Fibroblast of upper back skin (primary cell): ENCODE measurements at regions not wholly inside any gene's neighbourhood (a gene's known extent, or its start where the extent isn't known, plus 50 kb on each side); places are given as distances from the start of the nearest gene placed in this dataset.

Experiments used
- DNase-seq: peaks from one replicate; pipeline ENCODE4 v3.0.0-alpha.2; 2013

DNA sequence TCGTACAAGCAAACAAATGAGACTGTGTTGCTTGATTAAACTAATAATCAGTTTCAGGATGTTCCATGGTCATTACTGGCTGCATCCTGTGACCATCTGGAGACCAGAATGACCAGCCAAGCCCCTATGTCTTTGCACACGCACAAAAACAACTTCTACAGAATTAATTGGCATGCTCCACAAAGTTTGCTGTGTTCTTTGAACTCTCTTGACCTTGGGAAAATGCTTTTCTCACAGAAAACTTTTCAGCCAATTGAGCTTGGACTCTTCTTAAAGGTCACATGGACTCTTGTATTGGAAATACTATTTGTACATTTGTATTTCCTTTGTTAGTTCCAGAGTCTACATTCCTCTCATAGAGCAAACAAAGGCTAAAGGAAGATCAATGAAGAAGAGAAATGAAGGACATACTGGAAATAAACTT is 147.8 kb downstream of the ARRDC3 start:
- DNase-seq: no peak

DNA sequence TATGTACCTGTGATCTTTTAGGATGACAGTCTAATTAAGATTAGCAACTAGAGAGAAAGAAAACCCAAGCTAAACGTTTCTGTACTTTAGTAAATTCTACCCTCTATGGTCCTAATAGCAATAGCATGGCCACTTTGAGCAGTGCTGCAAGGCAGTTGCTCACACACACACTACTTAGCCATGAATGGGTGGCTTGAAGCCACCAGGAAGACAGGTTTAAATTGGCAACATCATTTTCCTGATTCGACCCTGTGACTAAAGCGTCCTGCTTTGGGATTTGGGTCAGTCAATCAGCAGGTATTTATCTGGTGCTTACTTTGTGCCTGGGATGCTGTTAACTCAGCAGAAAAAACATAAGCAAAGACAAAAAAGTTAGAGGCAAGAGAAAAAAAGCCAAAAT is 150.6 kb downstream of the ARRDC3 start:
- DNase-seq: no peak

DNA sequence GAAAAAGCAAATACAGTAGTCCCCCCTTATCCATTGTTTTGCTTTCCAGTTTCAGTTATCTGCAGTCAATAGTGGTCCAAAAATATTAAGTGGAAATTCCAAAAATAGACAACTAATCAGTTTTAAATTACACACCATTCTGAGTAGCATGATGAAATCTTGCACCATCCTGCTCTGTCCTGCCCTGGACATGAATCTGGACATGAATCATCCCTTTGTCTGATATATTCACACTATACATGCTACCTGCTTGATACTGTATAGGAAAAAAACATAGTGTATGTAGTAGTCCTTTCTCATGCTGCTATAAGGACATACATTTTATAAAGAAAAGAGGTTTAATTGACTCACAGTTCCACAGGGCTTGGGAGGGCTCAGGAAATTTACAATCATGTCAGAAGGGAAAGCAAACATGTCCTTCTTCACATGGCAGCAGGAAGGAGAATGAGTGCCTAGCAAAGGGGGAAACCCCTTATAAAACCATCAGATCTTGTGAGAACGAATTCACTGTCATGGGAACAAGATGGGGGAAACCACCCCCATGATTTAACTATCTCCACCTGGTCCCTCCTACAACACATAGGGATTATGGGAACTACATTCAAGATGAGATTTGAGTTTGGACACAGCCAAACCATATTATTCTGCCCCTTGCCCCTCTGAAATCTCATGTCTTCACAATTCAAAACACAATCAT is 153.9 kb downstream of the ARRDC3 start:
- DNase-seq: peak; percentile 59

DNA sequence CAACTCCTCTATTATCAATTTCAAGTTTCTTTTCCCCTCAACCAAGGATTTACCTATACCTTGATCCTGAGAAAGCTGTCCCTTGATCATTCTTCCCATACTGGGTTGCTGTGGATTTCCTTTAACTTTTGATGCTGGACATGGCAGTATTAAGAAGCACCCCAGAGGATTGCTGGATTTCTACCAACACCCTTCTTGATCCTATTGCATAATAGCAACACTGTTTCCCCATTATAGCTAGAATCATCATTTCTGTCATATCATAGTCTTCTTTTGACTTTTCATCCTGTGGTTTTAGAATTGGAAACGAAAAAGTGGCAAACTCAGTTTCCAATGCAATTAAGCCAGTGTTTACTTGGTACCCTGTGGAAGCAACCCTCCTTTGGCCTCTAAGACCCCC is 154.9 kb downstream of the ARRDC3 start:
- no peak for DNase-seq

DNA sequence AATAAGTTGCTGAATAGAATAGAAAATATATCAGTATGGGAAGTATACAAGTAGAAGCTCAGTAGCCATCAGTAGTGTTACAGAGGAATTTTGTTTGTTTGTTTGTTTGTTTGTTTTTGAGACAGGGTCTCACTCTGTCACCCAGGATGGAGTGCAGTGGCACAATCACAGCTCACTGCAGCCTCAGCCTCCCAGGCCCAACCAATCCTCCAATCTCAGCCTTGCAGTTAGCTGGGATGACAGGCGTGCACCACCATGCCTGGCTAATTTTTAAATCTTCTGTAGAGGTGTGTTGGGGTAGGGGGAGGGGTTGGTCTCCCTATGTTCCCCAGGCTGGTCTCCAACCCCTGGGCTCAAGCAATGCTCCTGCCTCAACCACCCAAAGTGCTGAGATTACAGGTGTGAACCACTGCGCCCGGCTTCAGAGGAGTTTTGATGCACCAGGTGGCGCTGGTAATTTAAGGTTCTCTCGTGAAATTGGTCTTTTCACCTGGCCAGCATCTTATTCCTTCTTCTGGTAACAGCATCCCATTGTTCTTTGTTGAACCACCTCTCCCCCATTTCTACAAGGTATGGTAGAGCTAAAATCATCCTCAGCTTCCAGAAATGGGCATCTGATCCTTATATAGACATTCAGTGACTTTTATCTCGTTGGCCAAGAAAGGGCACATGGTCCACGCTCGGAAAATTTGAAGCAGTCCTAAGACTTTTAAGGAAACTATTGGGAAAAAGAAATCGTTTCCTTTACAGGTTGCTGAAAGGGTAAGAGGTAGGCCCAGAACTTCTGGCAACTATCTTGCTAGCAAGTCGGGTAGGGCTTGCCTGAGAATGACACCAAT is 157.1 kb downstream of the ARRDC3 start:
- no peak for DNase-seq

DNA sequence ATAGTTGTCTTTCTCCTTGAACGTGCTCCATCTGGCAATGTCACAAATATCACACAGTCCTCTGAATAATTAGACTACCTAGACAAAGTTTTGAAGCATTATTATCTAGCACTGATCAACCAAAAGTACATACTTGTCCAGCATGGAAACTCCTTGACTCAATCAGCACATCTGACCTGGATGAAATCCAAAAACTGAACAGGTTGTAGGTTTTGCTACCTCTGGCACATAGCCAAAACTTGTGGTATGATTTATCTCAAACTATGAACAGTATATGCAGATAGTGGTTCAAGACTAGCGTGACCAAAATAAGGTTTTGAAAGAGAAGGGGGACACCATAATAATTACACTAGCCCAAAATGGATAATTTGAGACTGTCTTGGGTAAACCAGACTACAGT is 158.1 kb downstream of the ARRDC3 start:
- no peak for DNase-seq

DNA sequence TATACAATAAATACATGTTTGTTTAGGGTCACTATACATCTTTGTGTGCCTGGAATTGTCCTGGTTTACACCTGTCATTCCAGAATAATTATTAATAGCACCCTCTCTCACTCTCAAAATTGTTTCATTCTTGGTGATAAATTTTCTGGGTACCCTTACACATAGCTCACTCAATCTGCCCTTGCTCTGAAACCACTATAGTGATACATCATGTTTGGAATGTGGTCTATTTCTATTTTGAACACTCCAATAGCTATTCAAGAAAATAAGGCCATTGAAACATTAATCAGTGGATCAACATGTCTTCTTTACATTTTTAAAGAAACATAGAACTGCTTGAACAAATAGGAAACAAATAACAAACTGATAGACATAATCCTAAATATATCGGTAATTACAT is 158.7 kb downstream of the ARRDC3 start:
- DNase-seq: peak; percentile 66

DNA sequence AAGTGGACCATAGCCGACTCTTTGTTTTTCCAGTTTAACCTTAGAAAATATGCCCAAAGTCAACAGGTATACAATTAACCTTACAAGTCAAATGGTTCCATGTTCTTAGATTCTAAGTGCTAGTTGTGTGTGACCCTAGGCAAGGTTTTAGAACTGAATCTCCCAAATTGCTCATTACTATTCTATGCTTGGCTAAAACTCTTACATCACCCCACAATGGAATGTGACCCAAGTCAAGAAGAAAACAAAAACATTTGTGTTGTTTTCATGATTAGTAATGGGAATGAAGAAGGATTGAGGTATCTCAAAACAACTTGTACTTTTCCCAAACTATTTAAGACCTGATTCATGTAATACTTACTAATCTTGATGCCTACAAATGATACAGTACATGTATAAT is 159.2 kb downstream of the ARRDC3 start:
- no peak for DNase-seq

DNA sequence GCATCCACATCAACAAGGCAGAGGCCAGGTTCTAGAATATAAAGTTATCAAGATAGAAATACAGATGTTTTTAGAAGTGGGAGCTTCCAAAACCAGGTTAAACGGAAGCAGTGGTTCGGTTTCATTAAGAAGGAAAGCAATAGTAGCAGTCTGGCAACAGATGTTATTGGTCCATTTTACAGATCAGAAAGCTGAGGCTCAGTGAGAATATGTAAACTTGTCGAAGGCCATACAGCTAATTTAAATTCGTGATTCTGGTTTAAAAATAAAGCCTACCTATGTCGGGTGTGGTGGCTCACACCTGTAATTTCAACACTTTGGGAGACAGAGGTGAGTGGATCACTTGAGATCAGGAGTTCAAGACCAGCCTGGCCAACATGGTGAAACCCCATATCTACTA is 160.6 kb downstream of the ARRDC3 start:
- DNase-seq: no peak

DNA sequence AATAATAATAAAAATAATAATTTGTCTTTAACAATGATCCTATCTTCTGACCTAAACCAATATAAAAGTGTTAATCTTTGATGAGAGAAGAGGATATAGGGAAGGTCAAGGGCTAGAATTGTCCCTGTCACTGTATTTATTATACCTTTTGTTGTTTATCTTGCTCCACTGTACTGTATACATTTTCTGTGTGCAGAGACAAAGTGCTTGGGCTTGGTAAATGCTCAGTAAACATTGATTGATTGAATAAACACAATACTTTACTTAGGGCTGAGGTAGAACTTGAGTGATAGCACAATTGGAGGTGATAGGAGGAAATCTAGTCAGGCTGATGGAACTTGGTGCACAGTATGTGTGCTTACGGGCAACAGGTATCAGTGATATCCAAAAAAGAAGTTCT is 161.2 kb downstream of the ARRDC3 start:
- DNase-seq: no peak

DNA sequence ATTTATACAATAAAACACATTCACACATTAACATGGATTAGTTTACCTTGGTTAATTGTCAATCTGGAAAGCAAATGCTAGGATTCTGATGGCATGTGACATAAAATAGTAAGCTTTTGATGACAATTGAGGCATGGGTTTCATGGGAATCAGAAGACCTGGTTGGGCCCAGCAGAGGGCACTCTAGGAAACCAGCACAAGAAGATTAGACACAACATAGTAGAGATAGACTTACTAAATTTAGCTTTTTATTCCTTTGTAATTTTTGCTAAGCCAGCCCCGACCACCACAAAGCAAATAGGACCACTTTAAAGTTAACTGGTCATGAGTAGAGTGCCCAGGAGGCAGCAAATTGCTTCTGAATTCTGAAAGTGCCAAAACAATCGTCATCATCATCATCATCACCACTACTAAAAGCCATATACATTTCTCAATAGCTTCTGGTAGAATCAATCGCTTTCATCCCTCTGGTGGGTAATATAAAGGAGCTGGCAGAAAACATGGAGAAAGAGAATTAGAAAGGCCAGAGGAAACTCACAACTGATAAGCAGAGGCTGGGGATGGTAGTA is 163.2 kb downstream of the ARRDC3 start:
- DNase-seq: peak; percentile 21

DNA sequence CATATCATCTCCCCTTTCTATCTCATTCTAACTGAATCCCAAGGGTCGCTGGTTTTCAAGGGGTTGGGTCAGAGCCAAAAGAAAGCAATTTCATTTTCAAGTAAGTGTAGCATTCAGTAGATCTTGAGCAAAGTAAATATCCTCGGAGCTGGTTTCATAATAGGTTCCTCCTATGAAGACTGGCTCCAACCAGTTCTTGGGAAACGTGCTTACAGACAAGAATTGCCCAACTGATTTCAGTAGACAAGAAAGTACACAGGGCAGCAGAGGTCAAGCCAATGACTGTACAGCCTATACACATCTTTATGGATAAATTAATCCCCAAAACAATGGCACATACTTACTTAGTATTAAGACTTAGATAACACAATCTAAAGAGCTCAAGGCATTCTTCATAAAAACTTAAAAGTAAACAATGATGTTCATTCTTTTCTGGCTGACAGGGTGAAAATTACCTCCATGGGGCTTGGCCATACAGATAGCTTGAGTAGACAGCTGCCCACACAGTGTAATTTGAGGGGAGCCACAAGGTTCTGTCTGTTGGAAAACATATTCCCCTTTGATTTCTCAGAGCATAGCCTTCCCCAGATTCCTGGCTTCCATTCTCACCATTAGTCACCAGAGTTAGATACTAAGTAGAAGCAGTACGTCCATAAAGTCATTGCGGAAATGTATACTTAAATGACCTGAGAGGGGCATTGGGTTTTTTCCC is 163.9 kb downstream of the ARRDC3 start:
- peak; percentile 60 for DNase-seq

DNA sequence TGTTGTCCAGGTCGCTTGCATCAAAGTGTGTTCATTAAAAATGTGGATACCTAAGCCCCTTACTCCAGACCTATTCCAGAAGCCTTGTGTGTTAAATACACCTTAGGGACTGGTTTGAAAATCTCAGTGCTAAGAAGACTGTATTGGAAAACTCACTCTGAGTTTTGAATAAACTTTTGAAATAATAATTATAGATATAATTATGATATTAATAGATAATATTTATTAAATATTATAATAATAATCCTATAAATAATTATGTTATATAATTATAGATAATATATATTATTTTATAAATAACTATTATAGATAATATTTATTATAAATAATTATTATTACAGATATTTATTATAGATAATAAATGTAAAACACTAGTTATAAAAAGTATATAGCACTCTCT is 165.3 kb downstream of the ARRDC3 start:
- no peak for DNase-seq

DNA sequence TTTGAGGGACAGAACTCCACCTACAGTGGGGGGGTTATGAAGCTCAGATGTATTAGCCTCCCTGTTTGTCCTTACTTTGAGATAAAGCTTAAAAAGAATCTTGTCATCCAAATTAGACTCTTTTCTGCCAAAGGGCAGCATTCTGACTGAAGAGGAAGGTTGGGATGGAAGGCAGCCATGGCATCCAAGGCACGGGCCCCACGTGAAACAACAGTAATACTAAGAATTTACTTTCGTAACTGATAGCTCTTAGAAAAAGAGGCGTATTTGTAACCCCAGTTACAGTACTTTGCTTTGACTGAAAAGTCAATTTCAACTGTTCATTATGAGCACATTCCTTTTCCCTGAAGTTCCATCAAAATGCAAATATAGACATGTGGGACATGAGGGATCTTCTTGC is 168.5 kb downstream of the ARRDC3 start:
- DNase-seq: no peak
